Vagina (tissue), 2 donors: ENCODE measurements at regions not wholly inside any gene's neighbourhood (a gene's known extent, or its start where the extent isn't known, plus 50 kb on each side); places are given as distances from the start of the nearest gene placed in this dataset.

ENCODE experiments used
- DNase-seq, 2 donors: peaks; one replicate each; pipeline ENCODE4 v3.0.0-alpha.2; 2017; ENCODE audit errors: extremely low spot score in 2 of 2
- H3K27ac ChIP-seq: fragments of 200-600 bp; sonication (generic); one replicate; pipeline ENCODE4 v1.5.1; 2019
- H3K27me3 ChIP-seq: fragments of 200-600 bp; sonication (generic); one replicate; pipeline ENCODE4 v1.5.1; 2019
- H3K36me3 ChIP-seq, 2 donors: fragments of 200-600 bp; sonication (generic); one replicate each; pipeline ENCODE4 v1.5.1; 2017 to 2019
- H3K4me1 ChIP-seq: fragments of 200-600 bp; sonication (generic); one replicate; pipeline ENCODE4 v1.5.1; 2019
- H3K4me3 ChIP-seq, 2 donors: fragments of 200-600 bp; sonication (generic); 1 replicate in 1 of 2; 2 replicates in 1 of 2; pipeline ENCODE4 v1.5.1; 2016 to 2019
- H3K9me3 ChIP-seq: fragments of 200-600 bp; sonication (generic); one replicate; pipeline ENCODE4 v1.5.1; 2019
- CTCF ChIP-seq, 3 experiments: fragments of 450-650 bp in 2 of 3; fragments of 200-600 bp in 1 of 3; sonication (generic) in 1 of 3; IDR thresholded peaks; one replicate each; pipeline ENCODE4 v1.5.1; 2017 to 2019; ENCODE audit warnings: antibody characterized with exemption in 3 of 3, mild to moderate bottlenecking in 2 of 3, moderate library complexity in 2 of 3
- POLR2A ChIP-seq, 2 donors: fragments of 450-650 bp; IDR thresholded peaks; one replicate each; pipeline ENCODE4 v1.6.1; 2017; ENCODE audit warnings: antibody characterized with exemption in 2 of 2, mild to moderate bottlenecking in 2 of 2, moderate library complexity in 2 of 2
- POLR2AphosphoS5 ChIP-seq, 2 donors: sonication (generic); formaldehyde crosslinking; IDR thresholded peaks; one replicate each; pipeline ENCODE4 v1.9.0; 2017; ENCODE audit warnings: antibody characterized with exemption in 2 of 2, mild to moderate bottlenecking in 2 of 2, low read depth in 1 of 2; ENCODE audit not compliant: insufficient read depth in 1 of 2
- intact Hi-C: fragments of 100-400 bp; cut with DNase I; formaldehyde crosslinking; loops from one replicate; pipeline ENCODE4 v1.15.1; 2023

- TF ChIP-seq CTCF (IDR thresholded peaks at IDR 0.05) (no peak), POLR2A (IDR thresholded peaks at IDR 0.05) (no peak), POLR2AphosphoS5 (IDR thresholded peaks at IDR 0.05; ENCODE audit: insufficient read depth in 1 of 2, low read depth in 1 of 2) (no peak)
- Histone ChIP-seq H3K4me3 (no peak overlapping the region), H3K9me3 (no peaks in the 10 kb centered on the region), H3K27ac (no peak overlapping the region), H3K4me1 (no peaks in the 10 kb centered on the region), H3K36me3 (no peaks in the 10 kb centered on the region), H3K27me3 (no peaks in the 10 kb centered on the region)
- intact Hi-C loops, result no loop called here
- DNase-seq, result no peak
These were observed 295.1 kb upstream of the SFSWAP start for GRCh38 chr12:131415781-131416180.

- Histone ChIP-seq H3K4me3 (no peak overlapping the region), H3K36me3 (no peaks in the 10 kb centered on the region), H3K27me3 (no peaks in the 10 kb centered on the region), H3K4me1 (no peaks in the 10 kb centered on the region), H3K9me3 (no peaks in the 10 kb centered on the region), H3K27ac (no peak overlapping the region)
- intact Hi-C loops, result no loop called here
- TF ChIP-seq POLR2A (IDR thresholded peaks at IDR 0.05) (no peak), POLR2AphosphoS5 (IDR thresholded peaks at IDR 0.05; ENCODE audit: insufficient read depth in 1 of 2, low read depth in 1 of 2) (no peak), CTCF (IDR thresholded peaks at IDR 0.05) (no peak)
- no peak for DNase-seq
These were observed 292.8 kb upstream of the SFSWAP start for GRCh38 chr12:131418121-131418520.

GRCh38 chr12:131418884-131419283, 292.0 kb upstream of the SFSWAP start:
- Histone ChIP-seq H3K27ac (no peak overlapping the region), H3K36me3 (no peaks in the 10 kb centered on the region), H3K4me3 (no peak overlapping the region), H3K27me3 (no peaks in the 10 kb centered on the region), H3K4me1 (no peaks in the 10 kb centered on the region), H3K9me3 (no peaks in the 10 kb centered on the region)
- DNase-seq, result no peak
- intact Hi-C loops, result no loop called here
- TF ChIP-seq POLR2AphosphoS5 (IDR thresholded peaks at IDR 0.05; ENCODE audit: insufficient read depth in 1 of 2, low read depth in 1 of 2) (no peak), CTCF (IDR thresholded peaks at IDR 0.05) (no peak), POLR2A (IDR thresholded peaks at IDR 0.05) (no peak)

GRCh38 chr12:131420867-131421447, 289.9 kb upstream of the SFSWAP start:
- Histone ChIP-seq H3K4me3 (no peak overlapping the region), H3K4me1 (no peaks in the 10 kb centered on the region), H3K36me3 (no peaks in the 10 kb centered on the region), H3K27me3 (no peaks in the 10 kb centered on the region), H3K9me3 (no peaks in the 10 kb centered on the region), H3K27ac (no peak overlapping the region)
- DNase-seq, result no peak
- TF ChIP-seq POLR2A (IDR thresholded peaks at IDR 0.05) (no peak), POLR2AphosphoS5 (IDR thresholded peaks at IDR 0.05; ENCODE audit: insufficient read depth in 1 of 2, low read depth in 1 of 2) (no peak), CTCF (IDR thresholded peaks at IDR 0.05) (no peak)
- intact Hi-C loops, result no loop called here

- Histone ChIP-seq H3K9me3 (no peaks in the 10 kb centered on the region), H3K36me3 (no peaks in the 10 kb centered on the region), H3K27ac (no peak overlapping the region), H3K4me1 (no peaks in the 10 kb centered on the region), H3K27me3 (no peaks in the 10 kb centered on the region), H3K4me3 (no peak overlapping the region)
- intact Hi-C loops, result no loop called here
- no peak for DNase-seq
- TF ChIP-seq CTCF (IDR thresholded peaks at IDR 0.05) (no peak), POLR2AphosphoS5 (IDR thresholded peaks at IDR 0.05; ENCODE audit: insufficient read depth in 1 of 2, low read depth in 1 of 2) (no peak), POLR2A (IDR thresholded peaks at IDR 0.05) (no peak)
These were observed 289.2 kb upstream of the SFSWAP start for GRCh38 chr12:131421509-131422186.
